Muscle of arm (tissue), 1 donor: ENCODE measurements at regions not wholly inside any gene's neighbourhood (a gene's known extent, or its start where the extent isn't known, plus 50 kb on each side); places are given as distances from the start of the nearest gene placed in this dataset.

Experiments used
- DNase-seq: peaks from one replicate; pipeline ENCODE4 v3.0.0-alpha.2; 2013

- no peak for DNase-seq
These were observed 176.0 kb downstream of the ESRRB start for GRCh38 chr14:76551906-76552305.

- no peak for DNase-seq
These were observed 188.8 kb downstream of the ESRRB start for GRCh38 chr14:76564471-76565422.

- no peak for DNase-seq
These were observed 190.5 kb downstream of the ESRRB start for GRCh38 chr14:76566439-76566838.

GRCh38 chr14:76574416-76575095 lies 186.7 kb upstream of the VASH1 start:
- no peak for DNase-seq

- no peak for DNase-seq
These were observed 186.2 kb upstream of the VASH1 start for GRCh38 chr14:76575108-76575507.

- DNase-seq: no peak
These were observed 185.1 kb upstream of the VASH1 start for GRCh38 chr14:76576047-76576741.

- no peak for DNase-seq
These were observed 184.2 kb upstream of the VASH1 start for GRCh38 chr14:76577090-76577489.

GRCh38 chr14:76577837-76578236 lies 183.4 kb upstream of the VASH1 start:
- no peak for DNase-seq

GRCh38 chr14:76580399-76580798 lies 180.9 kb upstream of the VASH1 start:
- DNase-seq: no peak

- DNase-seq: no peak
These were observed 180.3 kb upstream of the VASH1 start for GRCh38 chr14:76580967-76581366.

GRCh38 chr14:76581592-76581991 lies 179.7 kb upstream of the VASH1 start:
- no peak for DNase-seq

- DNase-seq: no peak
These were observed 178.8 kb upstream of the VASH1 start for GRCh38 chr14:76582447-76582846.

GRCh38 chr14:76583174-76583573 lies 178.1 kb upstream of the VASH1 start:
- DNase-seq: no peak

GRCh38 chr14:76583805-76584204 lies 177.5 kb upstream of the VASH1 start:
- DNase-seq: no peak

- DNase-seq: no peak
These were observed 177.0 kb upstream of the VASH1 start for GRCh38 chr14:76584271-76584702.

GRCh38 chr14:76585616-76586015 lies 175.7 kb upstream of the VASH1 start:
- DNase-seq: no peak

GRCh38 chr14:76589246-76589645 lies 172.0 kb upstream of the VASH1 start:
- no peak for DNase-seq

- DNase-seq: no peak
These were observed 170.0 kb upstream of the VASH1 start for GRCh38 chr14:76591266-76591665.

- no peak for DNase-seq
These were observed 166.0 kb upstream of the VASH1 start for GRCh38 chr14:76595266-76595665.

- no peak for DNase-seq
These were observed 163.9 kb upstream of the VASH1 start for GRCh38 chr14:76597387-76597786.

- no peak for DNase-seq
These were observed 162.1 kb upstream of the VASH1 start for GRCh38 chr14:76599141-76599540.

- DNase-seq: no peak
These were observed 161.5 kb upstream of the VASH1 start for GRCh38 chr14:76599559-76600287.
